ENCODE measurements at regions not wholly inside any gene's neighbourhood (a gene's known extent, or its start where the extent isn't known, plus 50 kb on each side); places are given as distances from the start of the nearest gene placed in this dataset.

GRCh38 chr9:75610246-75610645 lies 280.2 kb upstream of the PCSK5 start:
- no peak for DNase-seq (ENCODE audit: low read depth in 1 of 2, low spot score in 1 of 2)

- no peak for DNase-seq (ENCODE audit: low read depth in 1 of 2, low spot score in 1 of 2)
Measured at GRCh38 chr9:75612205-75612604, 278.3 kb upstream of the PCSK5 start.

- no peak for DNase-seq (ENCODE audit: low read depth in 1 of 2, low spot score in 1 of 2)
Measured at GRCh38 chr9:75612754-75613153, 277.7 kb upstream of the PCSK5 start.

- DNase-seq (ENCODE audit: low read depth in 1 of 2, low spot score in 1 of 2): no peak
Measured at GRCh38 chr9:75615284-75615683, 275.2 kb upstream of the PCSK5 start.

- no peak for DNase-seq (ENCODE audit: low read depth in 1 of 2, low spot score in 1 of 2)
Measured at GRCh38 chr9:75616052-75616451, 274.4 kb upstream of the PCSK5 start.

GRCh38 chr9:75616841-75617566 lies 273.5 kb upstream of the PCSK5 start:
- DNase-seq (ENCODE audit: low read depth in 1 of 2, low spot score in 1 of 2): no peak

- DNase-seq (ENCODE audit: low read depth in 1 of 2, low spot score in 1 of 2): no peak
Measured at GRCh38 chr9:75623462-75623861, 267.0 kb upstream of the PCSK5 start.

- no peak for DNase-seq (ENCODE audit: low read depth in 1 of 2, low spot score in 1 of 2)
Measured at GRCh38 chr9:75624998-75625397, 265.5 kb upstream of the PCSK5 start.

GRCh38 chr9:75626860-75627259 lies 263.6 kb upstream of the PCSK5 start:
- DNase-seq (ENCODE audit: low read depth in 1 of 2, low spot score in 1 of 2): no peak

GRCh38 chr9:75628952-75629351 lies 261.5 kb upstream of the PCSK5 start:
- no peak for DNase-seq (ENCODE audit: low read depth in 1 of 2, low spot score in 1 of 2)

- no peak for DNase-seq (ENCODE audit: low read depth in 1 of 2, low spot score in 1 of 2)
Measured at GRCh38 chr9:75633451-75634057, 256.9 kb upstream of the PCSK5 start.

GRCh38 chr9:75636427-75637045 lies 253.9 kb upstream of the PCSK5 start:
- no peak for DNase-seq (ENCODE audit: low read depth in 1 of 2, low spot score in 1 of 2)

GRCh38 chr9:75639971-75640610 lies 250.4 kb upstream of the PCSK5 start:
- no peak for DNase-seq (ENCODE audit: low read depth in 1 of 2, low spot score in 1 of 2)

GRCh38 chr9:75642522-75642921 lies 248.0 kb upstream of the PCSK5 start:
- DNase-seq (ENCODE audit: low read depth in 1 of 2, low spot score in 1 of 2): no peak

GRCh38 chr9:75644649-75645048 lies 245.8 kb upstream of the PCSK5 start:
- DNase-seq (ENCODE audit: low read depth in 1 of 2, low spot score in 1 of 2): no peak

GRCh38 chr9:75648034-75648433 lies 242.4 kb upstream of the PCSK5 start:
- DNase-seq (ENCODE audit: low read depth in 1 of 2, low spot score in 1 of 2): no peak

GRCh38 chr9:75649060-75649459 lies 241.4 kb upstream of the PCSK5 start:
- DNase-seq (ENCODE audit: low read depth in 1 of 2, low spot score in 1 of 2): no peak

GRCh38 chr9:75651709-75652108 lies 238.8 kb upstream of the PCSK5 start:
- DNase-seq (ENCODE audit: low read depth in 1 of 2, low spot score in 1 of 2): no peak

GRCh38 chr9:75653335-75653734 lies 237.1 kb upstream of the PCSK5 start:
- DNase-seq (ENCODE audit: low read depth in 1 of 2, low spot score in 1 of 2): no peak

- DNase-seq (ENCODE audit: low read depth in 1 of 2, low spot score in 1 of 2): no peak
Measured at GRCh38 chr9:75653750-75654149, 236.7 kb upstream of the PCSK5 start.

GRCh38 chr9:75657015-75657414 lies 233.5 kb upstream of the PCSK5 start:
- no peak for DNase-seq (ENCODE audit: low read depth in 1 of 2, low spot score in 1 of 2)

GRCh38 chr9:75658301-75658905 lies 232.1 kb upstream of the PCSK5 start:
- DNase-seq (ENCODE audit: low read depth in 1 of 2, low spot score in 1 of 2): no peak

All from activated CD4-positive, alpha-beta T cell treated with anti-CD3 and anti-CD28 coated beads, Interleukin-2, amount 50 U/mL, for 24 hours (primary cell).